A673 (cell line): ENCODE measurements at regions not wholly inside any gene's neighbourhood (a gene's known extent, or its start where the extent isn't known, plus 50 kb on each side); places are given as distances from the start of the nearest gene placed in this dataset.

Experiments used
- CTCF ChIP-seq: fragments of 300-800, 200-600 bp; sonication (generic); conservative IDR thresholded peaks from 2 replicates; pipeline ENCODE4 v1.5.1; 2017; ENCODE audit warnings: low read depth, mild to moderate bottlenecking, antibody characterized with exemption, low read length, moderate library complexity, mixed read lengths
- EZH2 ChIP-seq: fragments of 200-600 bp; sonication (generic); IDR thresholded peaks from 2 replicates; pipeline ENCODE4 v1.6.1; 2017; ENCODE audit warnings: borderline replicate concordance, low read depth, mild to moderate bottlenecking, mixed read lengths, antibody characterized with exemption, low read length; ENCODE audit not compliant: poor library complexity, severe bottlenecking

GRCh38 chr2:215576572-215576971, 140.7 kb upstream of the FN1 start:
- no peak for TF ChIP-seq CTCF
- no peak for TF ChIP-seq EZH2
